ENCODE measurements at regions not wholly inside any gene's neighbourhood (a gene's known extent, or its start where the extent isn't known, plus 50 kb on each side); places are given as distances from the start of the nearest gene placed in this dataset.

GRCh38 chr1:172774561-172774960 lies 115.7 kb downstream of the FASLG start:
- H3K9me3 ChIP-seq (ENCODE audit: insufficient read depth, low read length), result no peaks in the 10 kb centered on the region
- no peak overlapping the region for H3K4me2 ChIP-seq (ENCODE audit: low read depth, low read length, poor library complexity, severe bottlenecking)
- H3K27me3 ChIP-seq (ENCODE audit: low read length), result no peaks in the 10 kb centered on the region
- no peaks in the 10 kb centered on the region for H4K20me1 ChIP-seq (ENCODE audit: low read depth, low read length)
- no peak overlapping the region for H3K4me3 ChIP-seq (ENCODE audit: insufficient read depth, low read length, poor library complexity, severe bottlenecking)
- H3K9me2 ChIP-seq (replicated peaks; ENCODE audit: insufficient read depth, low read length), result no peaks in the 10 kb centered on the region
- TF ChIP-seq EZH2phosphoT487 (conservative IDR thresholded peaks at IDR 0.05; ENCODE audit: low read length), result no peak
- TF ChIP-seq, protein P1, sequence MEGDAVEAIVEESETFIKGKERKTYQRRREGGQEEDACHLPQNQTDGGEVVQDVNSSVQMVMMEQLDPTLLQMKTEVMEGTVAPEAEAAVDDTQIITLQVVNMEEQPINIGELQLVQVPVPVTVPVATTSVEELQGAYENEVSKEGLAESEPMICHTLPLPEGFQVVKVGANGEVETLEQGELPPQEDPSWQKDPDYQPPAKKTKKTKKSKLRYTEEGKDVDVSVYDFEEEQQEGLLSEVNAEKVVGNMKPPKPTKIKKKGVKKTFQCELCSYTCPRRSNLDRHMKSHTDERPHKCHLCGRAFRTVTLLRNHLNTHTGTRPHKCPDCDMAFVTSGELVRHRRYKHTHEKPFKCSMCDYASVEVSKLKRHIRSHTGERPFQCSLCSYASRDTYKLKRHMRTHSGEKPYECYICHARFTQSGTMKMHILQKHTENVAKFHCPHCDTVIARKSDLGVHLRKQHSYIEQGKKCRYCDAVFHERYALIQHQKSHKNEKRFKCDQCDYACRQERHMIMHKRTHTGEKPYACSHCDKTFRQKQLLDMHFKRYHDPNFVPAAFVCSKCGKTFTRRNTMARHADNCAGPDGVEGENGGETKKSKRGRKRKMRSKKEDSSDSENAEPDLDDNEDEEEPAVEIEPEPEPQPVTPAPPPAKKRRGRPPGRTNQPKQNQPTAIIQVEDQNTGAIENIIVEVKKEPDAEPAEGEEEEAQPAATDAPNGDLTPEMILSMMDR (IDR thresholded peaks at IDR 0.05; ENCODE audit: insufficient read depth, low read length, poor library complexity, severe bottlenecking), result no peak
- H3K27ac ChIP-seq (ENCODE audit: low read depth, low read length), result no peak overlapping the region
- H3K9ac ChIP-seq (ENCODE audit: low read length), result no peak overlapping the region
- H3K36me3 ChIP-seq (ENCODE audit: low read length), result no peaks in the 10 kb centered on the region
- no peaks in the 10 kb centered on the region for H3K79me2 ChIP-seq (ENCODE audit: insufficient read depth, low read length)
- H3F3A ChIP-seq (ENCODE audit: insufficient read depth), result no peaks in the 10 kb centered on the region
- H2AFZ ChIP-seq (ENCODE audit: low read depth, low read length, severe bottlenecking), result no peak overlapping the region

- no peaks in the 10 kb centered on the region for H3K27me3 ChIP-seq (ENCODE audit: low read length)
- H3K36me3 ChIP-seq (ENCODE audit: low read length), result no peaks in the 10 kb centered on the region
- H3F3A ChIP-seq (ENCODE audit: insufficient read depth), result no peaks in the 10 kb centered on the region
- no peak overlapping the region for H3K4me3 ChIP-seq (ENCODE audit: insufficient read depth, low read length, poor library complexity, severe bottlenecking)
- H3K79me2 ChIP-seq (ENCODE audit: insufficient read depth, low read length), result no peaks in the 10 kb centered on the region
- no peak for TF ChIP-seq EZH2phosphoT487 (conservative IDR thresholded peaks at IDR 0.05; ENCODE audit: low read length)
- H3K27ac ChIP-seq (ENCODE audit: low read depth, low read length), result no peak overlapping the region
- H3K9ac ChIP-seq (ENCODE audit: low read length), result no peak overlapping the region
- no peaks in the 10 kb centered on the region for H3K9me3 ChIP-seq (ENCODE audit: insufficient read depth, low read length)
- no peaks in the 10 kb centered on the region for H3K9me2 ChIP-seq (replicated peaks; ENCODE audit: insufficient read depth, low read length)
- H2AFZ ChIP-seq (ENCODE audit: low read depth, low read length, severe bottlenecking), result no peak overlapping the region
- H4K20me1 ChIP-seq (ENCODE audit: low read depth, low read length), result no peaks in the 10 kb centered on the region
- H3K4me2 ChIP-seq (ENCODE audit: low read depth, low read length, poor library complexity, severe bottlenecking), result no peak overlapping the region
Measured at GRCh38 chr1:172775606-172776005, 116.7 kb downstream of the FASLG start.

DNA sequence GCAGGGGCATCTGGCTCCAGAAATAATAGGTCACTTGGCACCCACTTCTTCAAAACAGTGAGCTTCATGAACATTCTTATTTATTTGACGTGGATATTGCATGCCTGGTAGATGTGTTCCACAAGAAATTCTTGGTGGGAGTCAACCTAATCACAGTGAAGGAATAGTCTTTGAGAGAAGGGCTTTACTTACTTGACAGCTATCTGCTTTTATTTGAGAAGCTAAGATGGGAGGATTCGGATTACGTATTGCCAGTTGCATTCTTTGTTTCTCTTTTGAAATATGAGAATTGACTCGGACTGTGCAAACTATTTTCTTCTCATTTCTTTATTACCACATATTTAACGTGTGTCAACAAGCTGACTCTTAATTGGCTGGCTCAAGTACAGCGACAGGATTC lies 117.2 kb downstream of the FASLG start:
- no peaks in the 10 kb centered on the region for H3K36me3 ChIP-seq (ENCODE audit: low read length)
- H3K27ac ChIP-seq (ENCODE audit: low read depth, low read length), result no peak overlapping the region
- H3K9me3 ChIP-seq (ENCODE audit: insufficient read depth, low read length), result no peaks in the 10 kb centered on the region
- H4K20me1 ChIP-seq (ENCODE audit: low read depth, low read length), result no peaks in the 10 kb centered on the region
- H3K9ac ChIP-seq (ENCODE audit: low read length), result no peak overlapping the region
- no peaks in the 10 kb centered on the region for H3K9me2 ChIP-seq (replicated peaks; ENCODE audit: insufficient read depth, low read length)
- H2AFZ ChIP-seq (ENCODE audit: low read depth, low read length, severe bottlenecking), result no peak overlapping the region
- no peaks in the 10 kb centered on the region for H3K79me2 ChIP-seq (ENCODE audit: insufficient read depth, low read length)
- no peak overlapping the region for H3K4me3 ChIP-seq (ENCODE audit: insufficient read depth, low read length, poor library complexity, severe bottlenecking)
- H3K27me3 ChIP-seq (ENCODE audit: low read length), result no peaks in the 10 kb centered on the region
- no peak for TF ChIP-seq EZH2phosphoT487 (conservative IDR thresholded peaks at IDR 0.05; ENCODE audit: low read length)
- TF ChIP-seq, protein P1 (IDR thresholded peaks at IDR 0.05; ENCODE audit: insufficient read depth, low read length, poor library complexity, severe bottlenecking), result no peak
- H3F3A ChIP-seq (ENCODE audit: insufficient read depth), result no peaks in the 10 kb centered on the region
- H3K4me2 ChIP-seq (ENCODE audit: low read depth, low read length, poor library complexity, severe bottlenecking), result no peak overlapping the region

- H3K4me3 ChIP-seq (ENCODE audit: insufficient read depth, low read length, poor library complexity, severe bottlenecking), result no peak overlapping the region
- no peaks in the 10 kb centered on the region for H3K36me3 ChIP-seq (ENCODE audit: low read length)
- H3K9ac ChIP-seq (ENCODE audit: low read length), result no peak overlapping the region
- H3F3A ChIP-seq (ENCODE audit: insufficient read depth), result no peaks in the 10 kb centered on the region
- H3K27me3 ChIP-seq (ENCODE audit: low read length), result no peaks in the 10 kb centered on the region
- TF ChIP-seq EZH2phosphoT487 (conservative IDR thresholded peaks at IDR 0.05; ENCODE audit: low read length), result no peak
- TF ChIP-seq, protein P1 (IDR thresholded peaks at IDR 0.05; ENCODE audit: insufficient read depth, low read length, poor library complexity, severe bottlenecking), result no peak
- no peak overlapping the region for H3K27ac ChIP-seq (ENCODE audit: low read depth, low read length)
- H2AFZ ChIP-seq (ENCODE audit: low read depth, low read length, severe bottlenecking), result no peak overlapping the region
- H3K9me3 ChIP-seq (ENCODE audit: insufficient read depth, low read length), result no peaks in the 10 kb centered on the region
- no peaks in the 10 kb centered on the region for H3K9me2 ChIP-seq (replicated peaks; ENCODE audit: insufficient read depth, low read length)
- no peaks in the 10 kb centered on the region for H4K20me1 ChIP-seq (ENCODE audit: low read depth, low read length)
- no peaks in the 10 kb centered on the region for H3K79me2 ChIP-seq (ENCODE audit: insufficient read depth, low read length)
- no peak overlapping the region for H3K4me2 ChIP-seq (ENCODE audit: low read depth, low read length, poor library complexity, severe bottlenecking)
Measured at GRCh38 chr1:172777767-172778166, 118.9 kb downstream of the FASLG start.

All from SU-DHL-6 (cell line).